GM23338 (cell line): ENCODE measurements at regions not wholly inside any gene's neighbourhood (a gene's known extent, or its start where the extent isn't known, plus 50 kb on each side); places are given as distances from the start of the nearest gene placed in this dataset.

Source experiments
- ATAC-seq: fragments of 200-7000 bp; cut with Tn5 transposase; 3 replicates; pipeline ENCODE4 v1.9.1; 2020
- DNase-seq: peaks from one replicate; pipeline ENCODE4 v3.0.0-alpha.2; 2015; ENCODE audit warnings: low spot score
- H2AFZ ChIP-seq: fragments of 200-600 bp; sonication (generic); 2 replicates; pipeline ENCODE4 v1.8.0; 2016; ENCODE audit warnings: antibody characterized with exemption, mild to moderate bottlenecking, moderate library complexity
- H3F3A ChIP-seq: fragments of 200-600 bp; sonication (generic); replicated peaks from 2 replicates; pipeline ENCODE4 v1.8.0; 2017; ENCODE audit warnings: antibody characterized with exemption, mixed run types, low read depth
- H3K27ac ChIP-seq: fragments of 200-600 bp; sonication (generic); 2 replicates; pipeline ENCODE4 v1.6.1; 2016; ENCODE audit warnings: low read depth
- H3K27me3 ChIP-seq: fragments of 200-600 bp; sonication (generic); 2 replicates; pipeline ENCODE4 v1.8.0; 2016; ENCODE audit warnings: mild to moderate bottlenecking, mixed run types, moderate library complexity; ENCODE audit not compliant: insufficient read depth
- H3K36me3 ChIP-seq: fragments of 200-600 bp; sonication (generic); 2 replicates; pipeline ENCODE4 v1.8.0; 2016; ENCODE audit warnings: mild to moderate bottlenecking; ENCODE audit not compliant: insufficient read depth
- H3K4me1 ChIP-seq: fragments of 200-600 bp; sonication (generic); 2 replicates; pipeline ENCODE4 v1.8.0; 2016; ENCODE audit warnings: mild to moderate bottlenecking, moderate library complexity; ENCODE audit not compliant: insufficient read depth
- H3K4me2 ChIP-seq: fragments of 200-600 bp; sonication (generic); 2 replicates; pipeline ENCODE4 v1.7.1; 2017; ENCODE audit warnings: mixed run types
- H3K4me3 ChIP-seq: fragments of 200-600 bp; sonication (generic); 2 replicates; pipeline ENCODE4 v1.6.1; 2016; ENCODE audit warnings: mixed run types
- H3K79me2 ChIP-seq: fragments of 200-600 bp; sonication (generic); replicated peaks from 2 replicates; pipeline ENCODE4 v1.8.0; 2017; ENCODE audit warnings: mild to moderate bottlenecking; ENCODE audit not compliant: insufficient read depth
- H3K9me2 ChIP-seq: fragments of 200-600 bp; sonication (generic); 2 replicates; pipeline ENCODE4 v1.8.0; 2017; ENCODE audit not compliant: insufficient read depth
- H4K20me1 ChIP-seq: fragments of 200-600 bp; sonication (generic); replicated peaks from 2 replicates; pipeline ENCODE4 v1.8.0; 2017; ENCODE audit warnings: mild to moderate bottlenecking; ENCODE audit not compliant: insufficient read depth
- H3K27ac Mint-ChIP-seq: 2 replicates; pipeline ENCODE4 v1.8.0; 2020; ENCODE audit warnings: inconsistent platforms, mild to moderate bottlenecking, moderate library complexity, mixed read lengths
- H3K27me3 Mint-ChIP-seq: 3 replicates; pipeline ENCODE4 v1.8.0; 2022; ENCODE audit warnings: low read depth, mild to moderate bottlenecking, moderate library complexity, mixed read lengths, inconsistent platforms; ENCODE audit not compliant: insufficient read depth, poor library complexity
- H3K36me3 Mint-ChIP-seq: 3 replicates; pipeline ENCODE4 v1.8.0; 2021; ENCODE audit warnings: low read depth, mild to moderate bottlenecking, inconsistent platforms, moderate library complexity, mixed read lengths
- H3K4me1 Mint-ChIP-seq: 3 replicates; pipeline ENCODE4 v1.8.0; 2020; ENCODE audit warnings: mild to moderate bottlenecking, inconsistent platforms, mixed read lengths
- H3K4me3 Mint-ChIP-seq: 3 replicates; pipeline ENCODE4 v1.8.0; 2021; ENCODE audit warnings: moderate library complexity, mild to moderate bottlenecking, inconsistent platforms, mixed read lengths
- H3K9me3 Mint-ChIP-seq: 3 replicates; pipeline ENCODE4 v1.8.0; 2020; ENCODE audit warnings: moderate library complexity, mild to moderate bottlenecking, inconsistent platforms, mixed read lengths
- CREB1 ChIP-seq: fragments of 250-450 bp; sonication (Bioruptor Pico); IDR thresholded peaks from 2 replicates; pipeline ENCODE4 v1.5.0; 2020; ENCODE audit warnings: low read depth, mild to moderate bottlenecking, moderate library complexity
- EZH2 ChIP-seq: fragments of 200-600 bp; sonication (generic); IDR thresholded peaks from one replicate; pipeline ENCODE4 v1.8.0; 2017; ENCODE audit warnings: antibody characterized with exemption, mild to moderate bottlenecking, low read depth; ENCODE audit not compliant: unreplicated experiment
- EZH2phosphoT487 ChIP-seq: fragments of 200-600 bp; sonication (generic); IDR thresholded peaks from one replicate; pipeline ENCODE4 v1.8.1; 2018; ENCODE audit warnings: antibody characterized with exemption; ENCODE audit not compliant: unreplicated experiment
- JUNB ChIP-seq: IDR thresholded peaks from one replicate; pipeline ENCODE4 v1.6.1; 2016; ENCODE audit warnings: antibody characterized with exemption; ENCODE audit not compliant: unreplicated experiment
- NANOG ChIP-seq: IDR thresholded peaks from 2 replicates; pipeline ENCODE4 v1.6.1; 2016; ENCODE audit warnings: antibody characterized with exemption, borderline replicate concordance
- POLR2AphosphoS5 ChIP-seq: IDR thresholded peaks from 2 replicates; pipeline ENCODE4 v1.6.1; 2016; ENCODE audit warnings: antibody characterized with exemption, low read depth
- STAT1 ChIP-seq: IDR thresholded peaks from one replicate; pipeline ENCODE4 v1.6.1; 2016; ENCODE audit warnings: antibody characterized with exemption; ENCODE audit not compliant: unreplicated experiment
- ZNF114 ChIP-seq: fragments of 250-450 bp; sonication (Bioruptor Pico); IDR thresholded peaks from 2 replicates; pipeline ENCODE4 v1.5.0; 2020; ENCODE audit warnings: mild to moderate bottlenecking, moderate library complexity
- ZNF331 ChIP-seq: fragments of 250-450 bp; sonication (Bioruptor Pico); IDR thresholded peaks from 2 replicates; pipeline ENCODE4 v1.5.0; 2020; ENCODE audit warnings: low read depth, mild to moderate bottlenecking, moderate library complexity
- TF ChIP-seq, protein P1 (sequence below): fragments of 250-450 bp; sonication (Bioruptor Pico); IDR thresholded peaks from 2 replicates; pipeline ENCODE4 v1.5.0; 2020; ENCODE audit warnings: mild to moderate bottlenecking, moderate library complexity
- TF ChIP-seq, protein P2 (sequence below): IDR thresholded peaks from one replicate; pipeline ENCODE4 v1.6.1; 2018; ENCODE audit warnings: antibody characterized with exemption; ENCODE audit not compliant: unreplicated experiment
- TF ChIP-seq, protein P3 (sequence below): IDR thresholded peaks from 2 replicates; pipeline ENCODE4 v1.6.1; 2016; ENCODE audit warnings: antibody characterized with exemption
- TF ChIP-seq, protein P4 (sequence below), 2 experiments: fragments of 200-600 bp in 1 of 2; sonication (generic) in 1 of 2; conservative IDR thresholded peaks; 2 replicates each; pipeline versions ENCODE4 v1.5.1 to v1.6.1; 2016 to 2017; ENCODE audit warnings: antibody characterized with exemption in 2 of 2, low read depth in 2 of 2, mild to moderate bottlenecking in 2 of 2, moderate library complexity in 1 of 2

DNA sequence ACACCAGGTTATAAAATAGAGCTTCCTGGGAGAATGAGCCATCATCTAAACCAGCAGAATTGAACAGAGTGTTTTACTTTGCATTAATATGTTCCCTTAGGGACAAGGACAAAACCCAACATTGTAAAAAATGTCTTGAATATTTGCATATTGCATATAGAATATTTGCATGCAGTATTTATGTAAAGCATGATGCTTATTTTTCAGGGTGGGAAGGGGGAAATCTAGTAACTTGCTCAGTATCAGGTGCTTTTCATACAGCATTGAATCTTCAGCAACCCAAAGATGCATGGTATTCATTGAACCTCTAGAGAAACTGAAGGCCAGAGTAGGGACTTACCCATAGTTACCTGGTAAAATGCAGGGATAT, 409.2 kb upstream of the ZMIZ1 start:
- Histone ChIP-seq H2AFZ (no peak overlapping the region), H3K9me2 (no peaks in the 10 kb centered on the region), H3K4me2 (no peak overlapping the region), H3K79me2 (no peaks in the 10 kb centered on the region), H3K4me3 (no peak overlapping the region), H3K27ac (no peak overlapping the region), H3K36me3 (peaks cover 3% of the 10 kb centered on the region; the same call in 1 of the 2 replicates), H3F3A (no peaks in the 10 kb centered on the region), H3K27me3 (no peaks in the 10 kb centered on the region), H4K20me1 (no peaks in the 10 kb centered on the region), H3K4me1 (no peaks in the 10 kb centered on the region)
- Mint-ChIP-seq H3K27me3 (no peaks in the 10 kb centered on the region), H3K36me3 (no peaks in the 10 kb centered on the region; the same call in 1 of the 3 replicates), H3K4me3 (no peak overlapping the region), H3K9me3 (peaks cover 8% of the 10 kb centered on the region; the same call in 2 of the 3 replicates), H3K4me1 (no peaks in the 10 kb centered on the region), H3K27ac (no peak overlapping the region)
- ATAC-seq = no peak
- no peak for TF ChIP-seq STAT1
- no peak for TF ChIP-seq ZNF114 (CRISPR knock-in tag)
- TF ChIP-seq CREB1 (CRISPR knock-in tag) = no peak
- TF ChIP-seq, protein P1, sequence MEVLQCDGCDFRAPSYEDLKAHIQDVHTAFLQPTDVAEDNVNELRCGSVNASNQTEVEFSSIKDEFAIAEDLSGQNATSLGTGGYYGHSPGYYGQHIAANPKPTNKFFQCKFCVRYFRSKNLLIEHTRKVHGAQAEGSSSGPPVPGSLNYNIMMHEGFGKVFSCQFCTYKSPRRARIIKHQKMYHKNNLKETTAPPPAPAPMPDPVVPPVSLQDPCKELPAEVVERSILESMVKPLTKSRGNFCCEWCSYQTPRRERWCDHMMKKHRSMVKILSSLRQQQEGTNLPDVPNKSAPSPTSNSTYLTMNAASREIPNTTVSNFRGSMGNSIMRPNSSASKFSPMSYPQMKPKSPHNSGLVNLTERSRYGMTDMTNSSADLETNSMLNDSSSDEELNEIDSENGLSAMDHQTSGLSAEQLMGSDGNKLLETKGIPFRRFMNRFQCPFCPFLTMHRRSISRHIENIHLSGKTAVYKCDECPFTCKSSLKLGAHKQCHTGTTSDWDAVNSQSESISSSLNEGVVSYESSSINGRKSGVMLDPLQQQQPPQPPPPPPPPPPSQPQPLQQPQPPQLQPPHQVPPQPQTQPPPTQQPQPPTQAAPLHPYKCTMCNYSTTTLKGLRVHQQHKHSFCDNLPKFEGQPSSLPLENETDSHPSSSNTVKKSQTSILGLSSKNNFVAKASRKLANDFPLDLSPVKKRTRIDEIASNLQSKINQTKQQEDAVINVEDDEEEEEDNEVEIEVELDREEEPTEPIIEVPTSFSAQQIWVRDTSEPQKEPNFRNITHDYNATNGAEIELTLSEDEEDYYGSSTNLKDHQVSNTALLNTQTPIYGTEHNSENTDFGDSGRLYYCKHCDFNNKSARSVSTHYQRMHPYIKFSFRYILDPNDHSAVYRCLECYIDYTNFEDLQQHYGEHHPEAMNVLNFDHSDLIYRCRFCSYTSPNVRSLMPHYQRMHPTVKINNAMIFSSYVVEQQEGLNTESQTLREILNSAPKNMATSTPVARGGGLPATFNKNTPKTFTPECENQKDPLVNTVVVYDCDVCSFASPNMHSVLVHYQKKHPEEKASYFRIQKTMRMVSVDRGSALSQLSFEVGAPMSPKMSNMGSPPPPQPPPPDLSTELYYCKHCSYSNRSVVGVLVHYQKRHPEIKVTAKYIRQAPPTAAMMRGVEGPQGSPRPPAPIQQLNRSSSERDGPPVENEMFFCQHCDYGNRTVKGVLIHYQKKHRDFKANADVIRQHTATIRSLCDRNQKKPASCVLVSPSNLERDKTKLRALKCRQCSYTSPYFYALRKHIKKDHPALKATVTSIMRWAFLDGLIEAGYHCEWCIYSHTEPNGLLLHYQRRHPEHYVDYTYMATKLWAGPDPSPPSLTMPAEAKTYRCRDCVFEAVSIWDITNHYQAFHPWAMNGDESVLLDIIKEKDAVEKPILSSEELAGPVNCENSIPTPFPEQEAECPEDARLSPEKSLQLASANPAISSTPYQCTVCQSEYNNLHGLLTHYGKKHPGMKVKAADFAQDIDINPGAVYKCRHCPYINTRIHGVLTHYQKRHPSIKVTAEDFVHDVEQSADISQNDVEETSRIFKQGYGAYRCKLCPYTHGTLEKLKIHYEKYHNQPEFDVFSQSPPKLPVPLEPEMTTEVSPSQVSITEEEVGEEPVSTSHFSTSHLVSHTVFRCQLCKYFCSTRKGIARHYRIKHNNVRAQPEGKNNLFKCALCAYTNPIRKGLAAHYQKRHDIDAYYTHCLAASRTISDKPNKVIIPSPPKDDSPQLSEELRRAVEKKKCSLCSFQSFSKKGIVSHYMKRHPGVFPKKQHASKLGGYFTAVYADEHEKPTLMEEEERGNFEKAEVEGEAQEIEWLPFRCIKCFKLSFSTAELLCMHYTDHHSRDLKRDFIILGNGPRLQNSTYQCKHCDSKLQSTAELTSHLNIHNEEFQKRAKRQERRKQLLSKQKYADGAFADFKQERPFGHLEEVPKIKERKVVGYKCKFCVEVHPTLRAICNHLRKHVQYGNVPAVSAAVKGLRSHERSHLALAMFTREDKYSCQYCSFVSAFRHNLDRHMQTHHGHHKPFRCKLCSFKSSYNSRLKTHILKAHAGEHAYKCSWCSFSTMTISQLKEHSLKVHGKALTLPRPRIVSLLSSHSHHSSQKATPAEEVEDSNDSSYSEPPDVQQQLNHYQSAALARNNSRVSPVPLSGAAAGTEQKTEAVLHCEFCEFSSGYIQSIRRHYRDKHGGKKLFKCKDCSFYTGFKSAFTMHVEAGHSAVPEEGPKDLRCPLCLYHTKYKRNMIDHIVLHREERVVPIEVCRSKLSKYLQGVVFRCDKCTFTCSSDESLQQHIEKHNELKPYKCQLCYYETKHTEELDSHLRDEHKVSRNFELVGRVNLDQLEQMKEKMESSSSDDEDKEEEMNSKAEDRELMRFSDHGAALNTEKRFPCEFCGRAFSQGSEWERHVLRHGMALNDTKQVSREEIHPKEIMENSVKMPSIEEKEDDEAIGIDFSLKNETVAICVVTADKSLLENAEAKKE (CRISPR knock-in tag) = no peak
- TF ChIP-seq, protein P2, sequence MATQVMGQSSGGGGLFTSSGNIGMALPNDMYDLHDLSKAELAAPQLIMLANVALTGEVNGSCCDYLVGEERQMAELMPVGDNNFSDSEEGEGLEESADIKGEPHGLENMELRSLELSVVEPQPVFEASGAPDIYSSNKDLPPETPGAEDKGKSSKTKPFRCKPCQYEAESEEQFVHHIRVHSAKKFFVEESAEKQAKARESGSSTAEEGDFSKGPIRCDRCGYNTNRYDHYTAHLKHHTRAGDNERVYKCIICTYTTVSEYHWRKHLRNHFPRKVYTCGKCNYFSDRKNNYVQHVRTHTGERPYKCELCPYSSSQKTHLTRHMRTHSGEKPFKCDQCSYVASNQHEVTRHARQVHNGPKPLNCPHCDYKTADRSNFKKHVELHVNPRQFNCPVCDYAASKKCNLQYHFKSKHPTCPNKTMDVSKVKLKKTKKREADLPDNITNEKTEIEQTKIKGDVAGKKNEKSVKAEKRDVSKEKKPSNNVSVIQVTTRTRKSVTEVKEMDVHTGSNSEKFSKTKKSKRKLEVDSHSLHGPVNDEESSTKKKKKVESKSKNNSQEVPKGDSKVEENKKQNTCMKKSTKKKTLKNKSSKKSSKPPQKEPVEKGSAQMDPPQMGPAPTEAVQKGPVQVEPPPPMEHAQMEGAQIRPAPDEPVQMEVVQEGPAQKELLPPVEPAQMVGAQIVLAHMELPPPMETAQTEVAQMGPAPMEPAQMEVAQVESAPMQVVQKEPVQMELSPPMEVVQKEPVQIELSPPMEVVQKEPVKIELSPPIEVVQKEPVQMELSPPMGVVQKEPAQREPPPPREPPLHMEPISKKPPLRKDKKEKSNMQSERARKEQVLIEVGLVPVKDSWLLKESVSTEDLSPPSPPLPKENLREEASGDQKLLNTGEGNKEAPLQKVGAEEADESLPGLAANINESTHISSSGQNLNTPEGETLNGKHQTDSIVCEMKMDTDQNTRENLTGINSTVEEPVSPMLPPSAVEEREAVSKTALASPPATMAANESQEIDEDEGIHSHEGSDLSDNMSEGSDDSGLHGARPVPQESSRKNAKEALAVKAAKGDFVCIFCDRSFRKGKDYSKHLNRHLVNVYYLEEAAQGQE = no peak
- TF ChIP-seq EZH2phosphoT487 = no peak
- TF ChIP-seq EZH2 = no peak
- no peak for TF ChIP-seq JUNB
- TF ChIP-seq POLR2AphosphoS5 = no peak
- TF ChIP-seq, protein P3, sequence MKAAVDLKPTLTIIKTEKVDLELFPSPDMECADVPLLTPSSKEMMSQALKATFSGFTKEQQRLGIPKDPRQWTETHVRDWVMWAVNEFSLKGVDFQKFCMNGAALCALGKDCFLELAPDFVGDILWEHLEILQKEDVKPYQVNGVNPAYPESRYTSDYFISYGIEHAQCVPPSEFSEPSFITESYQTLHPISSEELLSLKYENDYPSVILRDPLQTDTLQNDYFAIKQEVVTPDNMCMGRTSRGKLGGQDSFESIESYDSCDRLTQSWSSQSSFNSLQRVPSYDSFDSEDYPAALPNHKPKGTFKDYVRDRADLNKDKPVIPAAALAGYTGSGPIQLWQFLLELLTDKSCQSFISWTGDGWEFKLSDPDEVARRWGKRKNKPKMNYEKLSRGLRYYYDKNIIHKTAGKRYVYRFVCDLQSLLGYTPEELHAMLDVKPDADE = no peak
- TF ChIP-seq NANOG = no peak
- TF ChIP-seq, protein P4, sequence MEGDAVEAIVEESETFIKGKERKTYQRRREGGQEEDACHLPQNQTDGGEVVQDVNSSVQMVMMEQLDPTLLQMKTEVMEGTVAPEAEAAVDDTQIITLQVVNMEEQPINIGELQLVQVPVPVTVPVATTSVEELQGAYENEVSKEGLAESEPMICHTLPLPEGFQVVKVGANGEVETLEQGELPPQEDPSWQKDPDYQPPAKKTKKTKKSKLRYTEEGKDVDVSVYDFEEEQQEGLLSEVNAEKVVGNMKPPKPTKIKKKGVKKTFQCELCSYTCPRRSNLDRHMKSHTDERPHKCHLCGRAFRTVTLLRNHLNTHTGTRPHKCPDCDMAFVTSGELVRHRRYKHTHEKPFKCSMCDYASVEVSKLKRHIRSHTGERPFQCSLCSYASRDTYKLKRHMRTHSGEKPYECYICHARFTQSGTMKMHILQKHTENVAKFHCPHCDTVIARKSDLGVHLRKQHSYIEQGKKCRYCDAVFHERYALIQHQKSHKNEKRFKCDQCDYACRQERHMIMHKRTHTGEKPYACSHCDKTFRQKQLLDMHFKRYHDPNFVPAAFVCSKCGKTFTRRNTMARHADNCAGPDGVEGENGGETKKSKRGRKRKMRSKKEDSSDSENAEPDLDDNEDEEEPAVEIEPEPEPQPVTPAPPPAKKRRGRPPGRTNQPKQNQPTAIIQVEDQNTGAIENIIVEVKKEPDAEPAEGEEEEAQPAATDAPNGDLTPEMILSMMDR (conservative IDR thresholded peaks at IDR 0.05; ENCODE audit: low read depth in 2 of 2) = no peak
- no peak for TF ChIP-seq ZNF331
- DNase-seq = no peak
